WERI-Rb-1 (cell line): ENCODE measurements at regions not wholly inside any gene's neighbourhood (a gene's known extent, or its start where the extent isn't known, plus 50 kb on each side); places are given as distances from the start of the nearest gene placed in this dataset.

Experiments
- DNase-seq: peaks from one replicate; pipeline ENCODE4 v3.0.0-alpha.2; 2020
- H3K27ac ChIP-seq: fragments of 250-450 bp; sonication (Bioruptor Pico); 2 replicates; pipeline ENCODE4 v1.5.1; 2020; ENCODE audit warnings: mild to moderate bottlenecking, moderate library complexity
- H3K27me3 ChIP-seq: fragments of 250-450 bp; sonication (Bioruptor Pico); 2 replicates; pipeline ENCODE4 v1.5.1; 2021; ENCODE audit warnings: mild to moderate bottlenecking, low read depth, moderate library complexity; ENCODE audit not compliant: insufficient read depth, severe bottlenecking
- H3K36me3 ChIP-seq: fragments of 250-450 bp; sonication (Bioruptor Pico); 2 replicates; pipeline ENCODE4 v1.5.1; 2020; ENCODE audit warnings: mild to moderate bottlenecking, moderate library complexity
- H3K4me3 ChIP-seq: 2 replicates; pipeline ENCODE4 v1.5.1; 2011; ENCODE audit warnings: low read depth, mild to moderate bottlenecking, control low read depth, low read length
- H3K9me3 ChIP-seq: fragments of 250-450 bp; sonication (Bioruptor Pico); 2 replicates; pipeline ENCODE4 v1.5.1; 2021; ENCODE audit warnings: mild to moderate bottlenecking, moderate library complexity; ENCODE audit not compliant: severe bottlenecking
- TF ChIP-seq, protein P1 (sequence below): IDR thresholded peaks from 2 replicates; pipeline ENCODE4 v1.5.1; 2011; ENCODE audit warnings: low read depth, mild to moderate bottlenecking, control low read depth, inconsistent platforms, low read length

- Histone ChIP-seq H3K27me3 (no peaks in the 10 kb centered on the region), H3K4me3 (no peak overlapping the region), H3K9me3 (no peaks in the 10 kb centered on the region), H3K36me3 (no peaks in the 10 kb centered on the region), H3K27ac (no peak overlapping the region)
- DNase-seq, result no peak
- TF ChIP-seq, protein P1, sequence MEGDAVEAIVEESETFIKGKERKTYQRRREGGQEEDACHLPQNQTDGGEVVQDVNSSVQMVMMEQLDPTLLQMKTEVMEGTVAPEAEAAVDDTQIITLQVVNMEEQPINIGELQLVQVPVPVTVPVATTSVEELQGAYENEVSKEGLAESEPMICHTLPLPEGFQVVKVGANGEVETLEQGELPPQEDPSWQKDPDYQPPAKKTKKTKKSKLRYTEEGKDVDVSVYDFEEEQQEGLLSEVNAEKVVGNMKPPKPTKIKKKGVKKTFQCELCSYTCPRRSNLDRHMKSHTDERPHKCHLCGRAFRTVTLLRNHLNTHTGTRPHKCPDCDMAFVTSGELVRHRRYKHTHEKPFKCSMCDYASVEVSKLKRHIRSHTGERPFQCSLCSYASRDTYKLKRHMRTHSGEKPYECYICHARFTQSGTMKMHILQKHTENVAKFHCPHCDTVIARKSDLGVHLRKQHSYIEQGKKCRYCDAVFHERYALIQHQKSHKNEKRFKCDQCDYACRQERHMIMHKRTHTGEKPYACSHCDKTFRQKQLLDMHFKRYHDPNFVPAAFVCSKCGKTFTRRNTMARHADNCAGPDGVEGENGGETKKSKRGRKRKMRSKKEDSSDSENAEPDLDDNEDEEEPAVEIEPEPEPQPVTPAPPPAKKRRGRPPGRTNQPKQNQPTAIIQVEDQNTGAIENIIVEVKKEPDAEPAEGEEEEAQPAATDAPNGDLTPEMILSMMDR, result no peak
Observed at GRCh38 chr5:165310031-165310430, 1804.6 kb downstream of the MAT2B start.

DNA sequence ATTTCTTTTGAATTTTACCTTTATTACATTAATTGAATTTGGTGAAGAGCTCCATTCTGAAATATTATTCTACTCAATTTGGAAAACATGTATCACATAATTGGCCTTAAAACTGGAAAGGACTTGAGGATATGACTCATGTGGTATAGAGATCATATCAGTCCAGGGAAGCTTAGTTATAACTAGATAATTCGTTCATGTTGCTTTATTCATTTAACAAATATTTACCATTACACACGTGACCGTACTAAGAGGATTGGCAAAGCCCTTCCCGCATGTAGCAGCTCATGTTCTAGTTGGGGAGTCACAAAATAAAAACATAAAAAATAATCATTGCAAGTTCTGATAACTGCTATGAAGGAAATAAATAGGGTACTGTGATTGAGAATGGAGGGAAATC, 1816.5 kb downstream of the MAT2B start:
- Histone ChIP-seq H3K4me3 (no peak overlapping the region), H3K36me3 (no peaks in the 10 kb centered on the region), H3K27ac (no peak overlapping the region), H3K9me3 (no peaks in the 10 kb centered on the region), H3K27me3 (no peaks in the 10 kb centered on the region)
- TF ChIP-seq, protein P1, result no peak
- no peak for DNase-seq

- no peak for DNase-seq
- TF ChIP-seq, protein P1, result no peak
- no peaks in the 10 kb centered on the region for H3K9me3 ChIP-seq
- H3K36me3 ChIP-seq, result no peaks in the 10 kb centered on the region
- no peak overlapping the region for H3K27ac ChIP-seq
- no peaks in the 10 kb centered on the region for H3K27me3 ChIP-seq
- no peak overlapping the region for H3K4me3 ChIP-seq
Observed at GRCh38 chr5:165325221-165325620, 1819.8 kb downstream of the MAT2B start.

DNA sequence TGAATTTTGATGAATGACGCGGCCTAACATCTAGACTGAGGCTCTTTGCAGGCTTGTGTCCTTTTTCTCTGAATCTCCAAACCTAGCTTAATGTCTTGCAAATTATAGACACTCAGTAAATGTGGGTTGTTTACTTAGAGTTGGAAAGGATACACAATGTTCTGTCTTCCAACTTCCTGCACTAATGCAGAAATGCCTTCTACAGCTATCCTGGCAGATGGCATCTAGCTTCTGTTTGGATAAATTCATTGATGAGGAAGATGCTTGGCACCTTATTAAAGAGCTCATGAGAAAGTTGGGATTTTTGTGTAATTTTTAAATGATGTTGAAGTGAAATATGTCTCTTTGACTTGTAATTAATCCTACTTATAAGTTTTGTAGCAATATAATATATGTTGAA, 1822.2 kb downstream of the MAT2B start:
- no peaks in the 10 kb centered on the region for H3K27me3 ChIP-seq
- DNase-seq, result no peak
- no peaks in the 10 kb centered on the region for H3K9me3 ChIP-seq

GRCh38 chr5:165328846-165329245, 1823.4 kb downstream of the MAT2B start:
- H3K9me3 ChIP-seq, result no peaks in the 10 kb centered on the region
- TF ChIP-seq, protein P1, result no peak
- no peak overlapping the region for H3K4me3 ChIP-seq
- H3K27me3 ChIP-seq, result no peaks in the 10 kb centered on the region
- no peak overlapping the region for H3K27ac ChIP-seq
- DNase-seq, result no peak
- H3K36me3 ChIP-seq, result no peaks in the 10 kb centered on the region

More for the DNA sequence above, 1822.2 kb downstream of the MAT2B start:
- Histone ChIP-seq H3K4me3 (no peak overlapping the region), H3K27ac (no peak overlapping the region), H3K36me3 (no peaks in the 10 kb centered on the region)
- TF ChIP-seq, protein P1, result no peak

- TF ChIP-seq, protein P1, result no peak
- Histone ChIP-seq H3K27ac (no peak overlapping the region), H3K36me3 (no peaks in the 10 kb centered on the region), H3K9me3 (no peaks in the 10 kb centered on the region), H3K27me3 (no peaks in the 10 kb centered on the region), H3K4me3 (no peak overlapping the region)
- DNase-seq, result no peak
Observed at GRCh38 chr5:165333623-165334022, 1828.2 kb downstream of the MAT2B start.
